Stimulated activated CD4-positive, alpha-beta T cell treated with anti-CD3 and anti-CD28 coated beads, Interleukin-1b, Interleukin-23, amount 100 ng/mL, for 48 hours (primary cell): ENCODE measurements at regions not wholly inside any gene's neighbourhood (a gene's known extent, or its start where the extent isn't known, plus 50 kb on each side); places are given as distances from the start of the nearest gene placed in this dataset.
A peak's percentile ranks its signal among the peaks of the same experiment; 100 is the strongest.

Source experiments
- DNase-seq: peaks from one replicate; pipeline ENCODE4 v3.0.0-alpha.2; 2020

- DNase-seq: no peak
Measured at GRCh38 chr11:15779518-15779917, 576.8 kb downstream of the SOX6 start.

- DNase-seq: no peak
Measured at GRCh38 chr11:15780382-15780781, 576.0 kb downstream of the SOX6 start.

GRCh38 chr11:15780837-15781236 lies 575.5 kb downstream of the SOX6 start:
- DNase-seq: no peak

GRCh38 chr11:15783619-15784018 lies 572.7 kb downstream of the SOX6 start:
- no peak for DNase-seq

- DNase-seq: no peak
Measured at GRCh38 chr11:15793043-15793996, 563.0 kb downstream of the SOX6 start.

- no peak for DNase-seq
Measured at GRCh38 chr11:15794361-15795150, 561.8 kb downstream of the SOX6 start.

- DNase-seq: no peak
Measured at GRCh38 chr11:15795378-15795777, 561.0 kb downstream of the SOX6 start.

- peak; percentile 24 for DNase-seq
Measured at GRCh38 chr11:15800111-15800800, 556.1 kb downstream of the SOX6 start.

- no peak for DNase-seq
Measured at GRCh38 chr11:15801126-15801525, 555.2 kb downstream of the SOX6 start.

- no peak for DNase-seq
Measured at GRCh38 chr11:15801616-15802015, 554.7 kb downstream of the SOX6 start.

- DNase-seq: no peak
Measured at GRCh38 chr11:15805726-15806125, 550.6 kb downstream of the SOX6 start.

- no peak for DNase-seq
Measured at GRCh38 chr11:15806217-15806616, 550.1 kb downstream of the SOX6 start.

- DNase-seq: no peak
Measured at GRCh38 chr11:15807827-15808226, 548.5 kb downstream of the SOX6 start.

- no peak for DNase-seq
Measured at GRCh38 chr11:15810082-15810481, 546.3 kb downstream of the SOX6 start.

GRCh38 chr11:15810525-15810924 lies 545.8 kb downstream of the SOX6 start:
- no peak for DNase-seq

GRCh38 chr11:15815246-15816195 lies 540.8 kb downstream of the SOX6 start:
- DNase-seq: no peak

- peak; percentile 7 for DNase-seq
Measured at GRCh38 chr11:15816260-15816871, 540.0 kb downstream of the SOX6 start.

GRCh38 chr11:15817001-15817400 lies 539.3 kb downstream of the SOX6 start:
- DNase-seq: no peak

GRCh38 chr11:15818132-15818842 lies 538.1 kb downstream of the SOX6 start:
- DNase-seq: no peak

GRCh38 chr11:15819679-15820286 lies 536.6 kb downstream of the SOX6 start:
- DNase-seq: peak; percentile 45
